DND-41 (cell line): ENCODE measurements at regions not wholly inside any gene's neighbourhood (a gene's known extent, or its start where the extent isn't known, plus 50 kb on each side); places are given as distances from the start of the nearest gene placed in this dataset.

Experiments used
- EZH2 ChIP-seq: IDR thresholded peaks from 3 replicates; pipeline ENCODE4 v1.6.1; 2012; ENCODE audit warnings: borderline replicate concordance, low read depth, mild to moderate bottlenecking, moderate library complexity, low read length, inconsistent platforms; ENCODE audit not compliant: severe bottlenecking
- TF ChIP-seq, protein P1 (sequence below): IDR thresholded peaks from 2 replicates; pipeline ENCODE4 v1.5.1; 2012; ENCODE audit warnings: borderline replicate concordance, low read length, moderate library complexity, mild to moderate bottlenecking; ENCODE audit not compliant: poor library complexity, severe bottlenecking; ENCODE audit errors: extremely low read depth

DNA sequence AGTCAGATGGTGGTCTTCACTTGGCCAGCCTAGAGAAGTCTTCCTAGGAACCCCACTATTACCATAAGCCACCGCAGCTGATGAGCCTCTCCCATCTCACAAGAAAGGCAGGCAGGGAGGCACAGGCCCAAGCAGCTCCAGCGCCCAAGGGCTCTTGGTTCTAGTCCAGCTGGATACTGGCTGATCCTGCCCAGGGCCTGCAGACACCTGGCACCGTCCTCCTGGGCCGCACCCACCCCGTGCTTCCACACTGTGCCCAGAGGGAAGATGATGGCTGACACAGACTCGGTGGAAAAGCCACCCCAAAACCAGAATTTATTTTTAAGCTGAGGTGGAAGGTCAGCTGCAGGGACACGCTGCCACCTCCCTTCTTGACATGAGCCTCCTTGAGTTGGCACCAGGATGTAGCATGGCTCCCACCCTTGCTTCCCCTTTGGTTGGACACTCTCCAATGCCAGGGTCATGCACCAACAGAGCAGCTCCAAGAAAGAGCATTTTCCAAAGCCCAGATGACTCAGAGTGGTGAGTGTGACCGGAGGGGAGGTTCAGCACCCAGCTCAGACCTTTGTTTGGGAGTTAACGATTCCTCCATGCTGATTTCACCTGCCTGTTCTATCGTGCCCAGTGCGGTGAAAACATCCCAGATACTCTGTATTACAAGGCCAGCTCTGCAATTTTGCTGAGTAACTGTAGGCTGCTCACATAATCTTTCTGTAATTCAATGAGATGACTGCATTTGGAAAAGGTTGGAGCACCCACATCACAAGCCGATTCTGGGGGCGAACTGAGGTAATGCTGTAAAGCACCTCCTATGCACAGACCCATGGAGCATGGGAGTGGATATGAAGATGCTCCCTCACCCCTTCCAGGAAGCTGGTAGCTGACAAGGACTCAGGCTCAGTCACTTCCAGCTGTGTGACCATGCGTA lies 63.1 kb upstream of the SLC2A1 start:
- TF ChIP-seq, protein P1, sequence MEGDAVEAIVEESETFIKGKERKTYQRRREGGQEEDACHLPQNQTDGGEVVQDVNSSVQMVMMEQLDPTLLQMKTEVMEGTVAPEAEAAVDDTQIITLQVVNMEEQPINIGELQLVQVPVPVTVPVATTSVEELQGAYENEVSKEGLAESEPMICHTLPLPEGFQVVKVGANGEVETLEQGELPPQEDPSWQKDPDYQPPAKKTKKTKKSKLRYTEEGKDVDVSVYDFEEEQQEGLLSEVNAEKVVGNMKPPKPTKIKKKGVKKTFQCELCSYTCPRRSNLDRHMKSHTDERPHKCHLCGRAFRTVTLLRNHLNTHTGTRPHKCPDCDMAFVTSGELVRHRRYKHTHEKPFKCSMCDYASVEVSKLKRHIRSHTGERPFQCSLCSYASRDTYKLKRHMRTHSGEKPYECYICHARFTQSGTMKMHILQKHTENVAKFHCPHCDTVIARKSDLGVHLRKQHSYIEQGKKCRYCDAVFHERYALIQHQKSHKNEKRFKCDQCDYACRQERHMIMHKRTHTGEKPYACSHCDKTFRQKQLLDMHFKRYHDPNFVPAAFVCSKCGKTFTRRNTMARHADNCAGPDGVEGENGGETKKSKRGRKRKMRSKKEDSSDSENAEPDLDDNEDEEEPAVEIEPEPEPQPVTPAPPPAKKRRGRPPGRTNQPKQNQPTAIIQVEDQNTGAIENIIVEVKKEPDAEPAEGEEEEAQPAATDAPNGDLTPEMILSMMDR, result no peak
- no peak for TF ChIP-seq EZH2
